ENCODE measurements at regions not wholly inside any gene's neighbourhood (a gene's known extent, or its start where the extent isn't known, plus 50 kb on each side); places are given as distances from the start of the nearest gene placed in this dataset.
"Not testable (repeated sequence)": the region's sequence is repeated elsewhere in the genome, so short reads cannot be mapped to it uniquely, and the experiment has no call there.

DNA sequence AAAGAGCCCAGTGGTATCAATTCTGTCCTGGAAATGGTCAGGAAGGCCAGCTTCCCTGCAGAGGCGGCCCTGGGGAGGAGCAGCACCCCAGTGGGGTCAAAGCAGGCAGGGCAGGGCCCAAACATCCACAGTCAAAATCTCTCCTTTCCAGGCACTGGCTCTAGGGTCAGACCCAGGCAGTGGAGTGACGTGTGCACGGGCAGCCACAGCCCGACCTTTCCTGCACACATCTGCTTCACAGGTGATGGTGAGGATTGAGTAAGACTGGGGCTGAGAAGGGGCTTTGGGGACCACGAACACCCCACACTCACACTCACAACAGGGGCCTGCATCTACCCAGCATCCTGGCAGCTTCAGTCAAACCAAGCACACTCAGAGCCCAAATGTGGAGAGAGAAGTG lies 97.8 kb upstream of the GLI2 start:
- intact Hi-C loops (cut with micrococcal nuclease) = no loop called here
- Mint-ChIP-seq H3K27ac (no peak overlapping the region), H3K36me3 (ENCODE audit: low read depth) (no peaks in the 10 kb centered on the region), H3K4me1 (ENCODE audit: low read depth) (no peaks in the 10 kb centered on the region), H3K9me3 (no peaks in the 10 kb centered on the region), H3K4me3 (ENCODE audit: low read depth) (no peak overlapping the region), H3K27me3 (ENCODE audit: low read depth) (no peaks in the 10 kb centered on the region)
- no peak for DNase-seq (ENCODE audit: low spot score)

DNA sequence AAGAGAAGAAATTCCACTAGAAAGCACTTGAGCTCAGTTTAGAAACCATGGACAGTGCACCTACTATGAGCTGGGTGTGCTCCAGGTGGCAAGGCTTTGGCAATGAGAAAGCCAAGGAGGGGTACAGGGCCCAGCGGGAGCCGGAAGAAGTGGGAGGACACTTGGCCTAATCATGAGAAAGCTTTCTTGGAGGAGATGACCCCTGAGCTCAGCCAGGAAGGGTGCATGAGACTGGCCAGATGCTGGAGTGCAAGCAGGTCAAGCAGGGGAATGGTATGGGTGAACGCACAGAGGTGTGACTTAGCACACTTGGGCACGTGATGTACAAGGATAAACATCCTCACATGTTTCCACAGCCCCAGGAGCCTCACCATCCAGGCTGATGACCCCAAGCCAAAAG lies 97.2 kb upstream of the GLI2 start:
- no peak for DNase-seq (ENCODE audit: low spot score)
- H3K4me1 Mint-ChIP-seq (ENCODE audit: low read depth) = no peaks in the 10 kb centered on the region
- H3K27me3 Mint-ChIP-seq (ENCODE audit: low read depth) = no peaks in the 10 kb centered on the region
- H3K27ac Mint-ChIP-seq = no peak overlapping the region
- intact Hi-C loops (cut with micrococcal nuclease) = no loop called here
- H3K4me3 Mint-ChIP-seq (ENCODE audit: low read depth) = no peak overlapping the region
- H3K9me3 Mint-ChIP-seq = no peaks in the 10 kb centered on the region
- no peaks in the 10 kb centered on the region for H3K36me3 Mint-ChIP-seq (ENCODE audit: low read depth)

DNA sequence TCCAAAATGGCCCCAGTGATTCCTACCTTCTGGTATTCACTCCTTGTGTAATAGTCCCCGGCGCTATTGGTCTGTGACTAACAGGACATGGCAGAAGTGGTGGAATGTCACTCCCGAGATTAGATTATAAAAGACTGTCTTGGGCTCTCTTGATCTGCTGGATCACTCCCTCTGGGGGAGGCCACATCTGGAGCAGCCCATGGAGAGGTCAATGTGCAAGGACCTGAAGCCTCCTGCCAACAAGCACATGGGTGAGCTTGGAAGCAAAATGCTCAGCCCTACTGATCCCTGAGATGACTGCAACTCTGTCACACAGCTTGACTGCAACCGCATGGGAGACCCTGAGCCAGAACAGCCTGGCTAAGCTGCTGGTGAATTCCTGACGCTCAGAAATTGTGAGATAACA lies 94.3 kb upstream of the GLI2 start:
- DNase-seq (ENCODE audit: low spot score) = no peak
- H3K27me3 Mint-ChIP-seq (ENCODE audit: low read depth) = no peaks in the 10 kb centered on the region
- H3K9me3 Mint-ChIP-seq = no peaks in the 10 kb centered on the region
- no peak overlapping the region for H3K27ac Mint-ChIP-seq
- no peaks in the 10 kb centered on the region for H3K4me1 Mint-ChIP-seq (ENCODE audit: low read depth)
- no peak overlapping the region for H3K4me3 Mint-ChIP-seq (ENCODE audit: low read depth)
- no peaks in the 10 kb centered on the region for H3K36me3 Mint-ChIP-seq (ENCODE audit: low read depth)
- intact Hi-C loops (cut with micrococcal nuclease) = no loop called here

GRCh38 chr2:120642646-120643045 lies 93.0 kb upstream of the GLI2 start:
- H3K9me3 Mint-ChIP-seq = peaks cover 2% of the 10 kb centered on the region
- no peak for DNase-seq (ENCODE audit: low spot score)

GRCh38 chr2:120646994-120647393 lies 88.7 kb upstream of the GLI2 start:
- DNase-seq (ENCODE audit: low spot score) = no peak
- Mint-ChIP-seq H3K4me3 (ENCODE audit: low read depth) (no peak overlapping the region), H3K9me3 (peaks cover 17% of the 10 kb centered on the region), H3K27ac (no peak overlapping the region), H3K4me1 (ENCODE audit: low read depth) (no peaks in the 10 kb centered on the region), H3K36me3 (ENCODE audit: low read depth) (no peaks in the 10 kb centered on the region), H3K27me3 (ENCODE audit: low read depth) (no peaks in the 10 kb centered on the region)
- intact Hi-C loops (cut with micrococcal nuclease) = no loop called here

More at GRCh38 chr2:120642646-120643045, 93.0 kb upstream of the GLI2 start:
- intact Hi-C loops (cut with micrococcal nuclease) = no loop called here
- H3K36me3 Mint-ChIP-seq (ENCODE audit: low read depth) = no peaks in the 10 kb centered on the region
- H3K4me3 Mint-ChIP-seq (ENCODE audit: low read depth) = no peak overlapping the region
- H3K27me3 Mint-ChIP-seq (ENCODE audit: low read depth) = no peaks in the 10 kb centered on the region
- no peaks in the 10 kb centered on the region for H3K4me1 Mint-ChIP-seq (ENCODE audit: low read depth)
- no peak overlapping the region for H3K27ac Mint-ChIP-seq

GRCh38 chr2:120647487-120647886 lies 88.2 kb upstream of the GLI2 start:
- Mint-ChIP-seq H3K4me3 (ENCODE audit: low read depth) (no peak overlapping the region), H3K4me1 (ENCODE audit: low read depth) (no peaks in the 10 kb centered on the region), H3K27ac (no peak overlapping the region), H3K36me3 (ENCODE audit: low read depth) (no peaks in the 10 kb centered on the region), H3K9me3 (peaks cover 17% of the 10 kb centered on the region), H3K27me3 (ENCODE audit: low read depth) (no peaks in the 10 kb centered on the region)
- DNase-seq (ENCODE audit: low spot score) = no peak
- intact Hi-C loops (cut with micrococcal nuclease) = no loop called here

- H3K4me3 Mint-ChIP-seq (ENCODE audit: low read depth); H3K27me3 Mint-ChIP-seq (ENCODE audit: low read depth); H3K4me1 Mint-ChIP-seq (ENCODE audit: low read depth); H3K27ac Mint-ChIP-seq; intact Hi-C loops (cut with micrococcal nuclease); H3K36me3 Mint-ChIP-seq (ENCODE audit: low read depth); DNase-seq (ENCODE audit: low spot score): not testable (repeated sequence)
- H3K9me3 Mint-ChIP-seq = peaks cover 17% of the 10 kb centered on the region
Observed at GRCh38 chr2:120649381-120649780, 86.3 kb upstream of the GLI2 start.

DNA sequence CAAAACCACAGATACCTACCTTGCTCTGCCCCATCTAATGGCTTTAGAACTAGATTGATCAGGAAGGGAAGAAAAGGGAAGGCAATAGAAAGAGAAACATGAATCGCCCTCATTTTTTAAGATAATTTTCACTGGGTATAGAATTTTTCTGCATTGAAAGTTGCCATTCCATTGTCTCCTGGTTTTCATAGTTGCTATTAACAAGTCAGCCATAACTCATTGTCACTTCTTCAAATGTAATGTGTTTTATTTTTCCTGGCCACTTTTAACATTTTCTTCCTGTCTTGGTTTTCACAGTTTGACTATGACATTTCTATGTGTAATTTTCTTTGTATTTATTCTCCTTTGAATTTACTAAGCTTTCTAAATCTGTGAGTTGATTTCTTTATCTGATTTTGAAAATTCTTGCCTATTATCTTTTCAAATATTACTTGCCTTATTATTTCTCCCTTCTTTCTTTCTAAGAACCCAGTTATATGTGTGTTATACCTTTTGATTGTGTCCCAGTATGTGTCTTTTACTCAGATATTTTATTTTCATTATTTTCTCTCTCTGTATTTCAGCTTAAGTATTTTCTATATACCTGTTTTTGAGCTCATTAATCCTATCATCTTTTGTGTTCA lies 85.5 kb upstream of the GLI2 start:
- H3K27ac Mint-ChIP-seq = no peak overlapping the region
- no peaks in the 10 kb centered on the region for H3K4me1 Mint-ChIP-seq (ENCODE audit: low read depth)
- no peaks in the 10 kb centered on the region for H3K36me3 Mint-ChIP-seq (ENCODE audit: low read depth)

DNA sequence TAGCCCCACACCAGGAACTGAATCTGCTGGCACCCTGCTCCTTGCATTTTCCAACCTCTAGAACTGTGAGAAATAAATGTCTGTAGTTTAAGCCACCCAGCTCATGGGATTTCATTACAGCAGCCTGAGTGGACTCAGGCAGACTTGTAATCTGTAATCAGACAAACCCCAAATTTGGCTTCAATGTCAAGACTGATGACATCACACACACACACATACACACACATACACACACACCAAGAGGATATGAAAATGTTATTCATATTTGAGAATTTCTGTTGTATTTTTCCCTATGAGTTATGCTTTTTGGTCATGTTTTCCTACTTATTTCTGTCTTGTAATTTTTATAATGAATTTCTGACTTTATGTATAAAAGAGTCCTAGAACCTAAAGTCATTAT lies 83.8 kb upstream of the GLI2 start:
- DNase-seq (ENCODE audit: low spot score) = no peak
- H3K27me3 Mint-ChIP-seq (ENCODE audit: low read depth) = peaks cover 3% of the 10 kb centered on the region
- no peaks in the 10 kb centered on the region for H3K36me3 Mint-ChIP-seq (ENCODE audit: low read depth)
- H3K9me3 Mint-ChIP-seq = peaks cover 17% of the 10 kb centered on the region
- H3K4me1 Mint-ChIP-seq (ENCODE audit: low read depth) = no peaks in the 10 kb centered on the region
- H3K27ac Mint-ChIP-seq = no peak overlapping the region
- H3K4me3 Mint-ChIP-seq (ENCODE audit: low read depth) = no peak overlapping the region
- intact Hi-C loops (cut with micrococcal nuclease) = no loop called here

More for the DNA sequence above, 85.5 kb upstream of the GLI2 start:
- intact Hi-C loops (cut with micrococcal nuclease) = no loop called here
- Mint-ChIP-seq H3K4me3 (ENCODE audit: low read depth) (no peak overlapping the region), H3K27me3 (ENCODE audit: low read depth) (peaks cover 2% of the 10 kb centered on the region), H3K9me3 (peaks cover 17% of the 10 kb centered on the region)
- no peak for DNase-seq (ENCODE audit: low spot score)

DNA sequence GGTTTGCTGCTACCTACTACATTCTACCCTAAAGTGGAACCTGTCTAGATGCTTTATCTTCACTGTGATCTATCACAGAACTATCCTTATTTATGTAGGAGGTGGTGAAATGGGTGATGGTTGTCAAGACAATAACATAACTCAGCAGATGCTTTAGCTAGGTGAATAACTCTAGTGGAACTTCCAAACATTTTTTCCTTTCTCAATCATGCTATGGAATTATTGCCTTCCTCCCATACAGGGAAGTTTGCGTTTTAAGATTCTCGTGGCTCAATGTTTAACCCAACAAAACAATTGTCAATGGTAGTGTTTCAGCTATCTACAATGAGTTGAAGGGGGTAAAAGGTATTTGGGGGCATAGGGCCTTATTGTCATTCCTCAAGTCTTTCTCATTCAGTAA lies 82.6 kb upstream of the GLI2 start:
- DNase-seq (ENCODE audit: low spot score) = no peak
- H3K4me3 Mint-ChIP-seq (ENCODE audit: low read depth) = no peak overlapping the region
- H3K36me3 Mint-ChIP-seq (ENCODE audit: low read depth) = no peaks in the 10 kb centered on the region
- H3K9me3 Mint-ChIP-seq = peaks cover 12% of the 10 kb centered on the region
- no peaks in the 10 kb centered on the region for H3K4me1 Mint-ChIP-seq (ENCODE audit: low read depth)
- H3K27ac Mint-ChIP-seq = no peak overlapping the region
- intact Hi-C loops (cut with micrococcal nuclease) = no loop called here
- peaks cover 3% of the 10 kb centered on the region for H3K27me3 Mint-ChIP-seq (ENCODE audit: low read depth)

DNA sequence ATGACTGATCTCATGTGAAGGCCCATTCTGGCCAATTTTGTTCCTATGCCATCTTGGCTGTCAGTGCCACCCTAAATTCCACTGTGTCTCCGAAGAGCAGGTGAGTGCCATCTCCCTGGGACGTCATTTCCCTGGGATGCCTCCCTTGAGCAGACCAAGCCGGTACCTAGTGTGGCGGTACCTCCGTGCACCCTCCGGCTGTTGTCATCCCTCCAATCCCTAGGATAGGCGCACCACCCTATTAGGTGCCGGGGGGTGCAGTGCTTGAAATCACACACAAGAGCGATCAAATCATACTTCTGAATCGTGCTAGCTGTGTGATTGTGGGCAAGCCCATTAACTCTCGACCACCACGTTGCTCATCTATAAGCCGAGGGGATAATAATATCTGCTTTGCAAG lies 81.8 kb upstream of the GLI2 start:
- intact Hi-C loops (cut with micrococcal nuclease) = no loop called here
- Mint-ChIP-seq H3K27me3 (ENCODE audit: low read depth) (peaks cover 3% of the 10 kb centered on the region), H3K36me3 (ENCODE audit: low read depth) (no peaks in the 10 kb centered on the region)

DNA sequence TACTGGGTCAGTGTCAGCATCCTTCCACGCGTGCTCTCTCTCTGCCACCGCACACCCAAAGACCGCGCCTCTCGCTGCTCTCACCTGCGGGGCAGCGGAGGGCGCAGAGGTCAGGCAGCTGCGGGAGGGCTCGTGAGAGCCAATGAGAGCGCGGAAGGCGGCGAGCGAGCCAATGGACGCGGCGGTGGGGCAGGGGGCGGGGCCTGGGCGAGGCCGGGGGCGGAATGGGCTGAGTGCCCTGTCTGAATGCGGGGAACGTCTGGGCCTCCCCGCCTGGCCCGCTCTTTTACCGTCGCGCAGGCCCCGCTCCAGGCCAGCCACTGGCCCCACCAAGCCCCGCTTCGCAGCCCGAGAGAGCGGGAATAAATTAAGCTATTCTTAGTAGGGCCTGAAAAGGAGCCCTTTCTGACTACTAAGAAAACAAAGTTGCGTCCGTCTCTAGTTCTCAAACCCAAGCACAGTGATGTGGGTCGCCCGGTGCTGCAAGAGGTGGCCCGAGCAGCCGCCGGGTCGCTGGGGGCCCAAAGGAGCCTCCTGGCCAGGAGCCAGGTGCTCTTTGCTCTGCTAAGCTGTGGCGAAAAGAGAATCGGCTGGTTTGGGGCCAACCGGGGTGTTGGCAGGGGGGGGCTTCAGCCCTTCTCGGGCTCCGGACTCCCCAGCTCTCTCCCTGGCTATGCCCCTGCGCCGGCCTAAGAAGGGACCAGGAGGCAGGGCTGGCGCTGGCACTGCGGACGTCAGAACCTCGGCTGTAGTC lies 81.1 kb upstream of the GLI2 start:
- Mint-ChIP-seq H3K4me3 (ENCODE audit: low read depth) (no peak overlapping the region), H3K27me3 (ENCODE audit: low read depth) (peaks cover 3% of the 10 kb centered on the region), H3K9me3 (peaks cover 11% of the 10 kb centered on the region), H3K4me1 (ENCODE audit: low read depth) (no peaks in the 10 kb centered on the region), H3K36me3 (ENCODE audit: low read depth) (no peaks in the 10 kb centered on the region), H3K27ac (no peak overlapping the region)
- no peak for DNase-seq (ENCODE audit: low spot score)
- intact Hi-C loops (cut with micrococcal nuclease) = no loop called here

More for the DNA sequence above, 81.8 kb upstream of the GLI2 start:
- no peak overlapping the region for H3K27ac Mint-ChIP-seq
- no peak overlapping the region for H3K4me3 Mint-ChIP-seq (ENCODE audit: low read depth)
- H3K4me1 Mint-ChIP-seq (ENCODE audit: low read depth) = no peaks in the 10 kb centered on the region
- H3K9me3 Mint-ChIP-seq = peaks cover 12% of the 10 kb centered on the region
- no peak for DNase-seq (ENCODE audit: low spot score)

GRCh38 chr2:120656273-120656950 lies 79.3 kb upstream of the GLI2 start:
- no peak overlapping the region for H3K4me3 Mint-ChIP-seq (ENCODE audit: low read depth)
- H3K9me3 Mint-ChIP-seq = no peaks in the 10 kb centered on the region

More at GRCh38 chr2:120656273-120656950, 79.3 kb upstream of the GLI2 start:
- no peak for DNase-seq (ENCODE audit: low spot score)
- H3K27ac Mint-ChIP-seq = no peak overlapping the region
- peaks cover 3% of the 10 kb centered on the region for H3K27me3 Mint-ChIP-seq (ENCODE audit: low read depth)
- no peaks in the 10 kb centered on the region for H3K36me3 Mint-ChIP-seq (ENCODE audit: low read depth)
- intact Hi-C loops (cut with micrococcal nuclease) = no loop called here
- no peaks in the 10 kb centered on the region for H3K4me1 Mint-ChIP-seq (ENCODE audit: low read depth)

Data from activated T-helper 2 cell treated with anti-CD3 and anti-CD28 coated beads, Interferon-gamma antibody, Interleukin-2, Interleukin-4, amounts not matched to agents 10 μg/mL and 5 μg/mL and 100 μg/mL, durations not matched to agents 14 hours and 24 hours and 36 hours (primary cell).